Large intestine (tissue), 3 donors: ENCODE measurements at regions not wholly inside any gene's neighbourhood (a gene's known extent, or its start where the extent isn't known, plus 50 kb on each side); places are given as distances from the start of the nearest gene placed in this dataset.

ENCODE experiments used
- DNase-seq, 2 donors: peaks; one replicate each; pipeline versions ENCODE4 v3.0.0 to v3.0.0-alpha.2; 2013
- H3K27ac ChIP-seq: one replicate; pipeline ENCODE4 v1.5.1; 2013; ENCODE audit warnings: low read length
- H3K27me3 ChIP-seq: 2 replicates; pipeline ENCODE4 v1.6.1; 2013; ENCODE audit warnings: low read length; ENCODE audit not compliant: control insufficient read depth, insufficient read depth
- H3K36me3 ChIP-seq: 2 replicates; pipeline ENCODE4 v1.6.1; 2013; ENCODE audit warnings: low read length; ENCODE audit not compliant: control insufficient read depth, insufficient read depth
- H3K4me1 ChIP-seq: one replicate; pipeline ENCODE4 v1.6.1; 2013; ENCODE audit warnings: low read length; ENCODE audit not compliant: control insufficient read depth, insufficient read depth
- H3K4me3 ChIP-seq: one replicate; pipeline ENCODE4 v1.5.1; 2013; ENCODE audit warnings: low read length
- H3K9me3 ChIP-seq: one replicate; pipeline ENCODE4 v1.6.1; 2013; ENCODE audit warnings: mild to moderate bottlenecking, low read depth, low read length, moderate library complexity; ENCODE audit not compliant: control insufficient read depth
- WGBS: methylation state at CpG from one replicate; pipeline ENCODE4 v1.1.5; 2013; ENCODE audit warnings: low lambda C conversion rate; ENCODE audit not compliant: insufficient coverage; 5-methylcytosine and 5-hydroxymethylcytosine counted together

DNA sequence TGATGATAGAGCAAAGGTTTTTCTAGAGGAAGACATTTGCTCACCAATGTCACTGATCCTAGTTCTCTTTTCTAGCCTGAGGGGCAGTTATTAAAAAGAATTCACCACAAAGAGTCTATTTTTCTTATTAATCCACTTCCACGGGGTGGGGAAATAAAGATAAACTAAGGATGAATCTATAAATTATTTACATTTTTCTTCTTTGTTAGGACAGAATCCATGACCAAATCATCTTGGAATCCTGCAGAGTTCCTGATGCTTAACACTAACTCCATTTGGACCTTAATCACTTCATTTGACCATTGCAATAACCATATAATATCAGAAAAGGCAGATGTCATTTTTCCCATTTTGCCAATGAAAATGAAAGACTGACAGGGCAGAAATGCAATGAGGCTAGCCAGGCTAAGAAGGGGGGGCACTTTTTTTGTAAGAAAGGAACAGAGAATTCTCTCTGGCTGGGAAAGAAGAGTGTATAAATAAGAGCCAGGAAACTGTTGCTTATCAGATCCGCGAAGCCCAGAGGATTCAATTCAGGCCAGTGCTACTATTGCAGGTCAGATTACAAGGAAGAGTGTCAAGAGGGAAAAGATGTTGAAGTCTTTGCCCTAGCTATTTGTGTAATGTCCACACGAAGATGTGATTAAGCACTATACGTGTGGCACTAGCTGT is 433.2 kb downstream of the TNS3 start:
- DNase-seq = no peak
- Histone ChIP-seq H3K9me3 (no peaks in the 10 kb centered on the region), H3K36me3 (no peaks in the 10 kb centered on the region), H3K4me1 (peaks cover 9% of the 10 kb centered on the region), H3K4me3 (no peak overlapping the region), H3K27me3 (no peaks in the 10 kb centered on the region), H3K27ac (no peak overlapping the region)
- WGBS = 7% methylated on average over 3 of the region's 5 CpGs

DNA sequence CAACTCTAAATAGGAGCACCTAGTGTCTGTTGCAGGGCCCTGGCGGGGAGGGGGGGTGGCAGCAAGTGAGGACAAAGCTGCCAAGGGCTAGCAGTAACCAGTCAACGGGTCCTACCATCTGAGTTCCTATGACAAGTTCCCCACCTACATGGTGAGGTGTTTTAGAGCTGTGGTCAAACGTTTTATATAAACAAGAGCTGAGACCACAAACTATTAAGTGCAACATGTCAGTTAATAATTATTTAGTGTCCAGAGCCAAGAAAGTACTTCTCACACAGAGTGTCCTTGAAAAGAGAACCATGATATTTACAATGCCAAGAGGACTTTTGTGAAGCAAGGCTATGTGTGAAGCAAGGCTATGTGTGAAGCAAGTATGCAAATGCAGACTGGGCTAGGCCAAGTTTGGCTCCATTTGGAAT is 434.7 kb downstream of the TNS3 start:
- peak in 1 of 2 donors; percentile 21 for DNase-seq
- Histone ChIP-seq H3K27ac (no peak overlapping the region), H3K27me3 (no peaks in the 10 kb centered on the region), H3K4me3 (no peak overlapping the region), H3K4me1 (peaks cover 7% of the 10 kb centered on the region), H3K9me3 (no peaks in the 10 kb centered on the region), H3K36me3 (no peaks in the 10 kb centered on the region)
- WGBS = no CpG with 5 or more reads among the region's 3 CpGs

DNA sequence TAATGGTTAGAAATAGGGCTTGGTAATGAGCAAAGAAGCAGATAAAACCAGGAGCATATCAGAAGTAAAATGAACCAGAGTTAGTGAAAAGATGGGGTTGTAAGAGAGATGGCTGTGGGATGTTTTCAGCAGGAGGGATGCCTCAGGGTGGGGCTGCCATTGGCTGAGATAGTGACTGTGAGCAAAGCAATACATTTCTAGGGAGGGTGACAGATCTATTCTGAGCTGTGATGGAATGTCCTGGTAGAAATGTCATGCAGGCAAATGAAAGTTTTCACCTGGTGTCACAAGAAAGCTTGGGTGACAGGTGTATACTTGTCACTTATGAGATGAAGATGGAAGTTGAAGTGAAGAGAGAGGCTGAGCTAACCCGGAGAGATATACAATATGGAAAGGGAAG is 435.9 kb downstream of the TNS3 start:
- Histone ChIP-seq H3K27ac (no peak overlapping the region), H3K4me3 (no peak overlapping the region), H3K27me3 (no peaks in the 10 kb centered on the region), H3K9me3 (no peaks in the 10 kb centered on the region), H3K36me3 (no peaks in the 10 kb centered on the region), H3K4me1 (peaks cover 7% of the 10 kb centered on the region)
- WGBS = 100% methylated on average over 1 of the region's 1 CpG
- no peak for DNase-seq

DNA sequence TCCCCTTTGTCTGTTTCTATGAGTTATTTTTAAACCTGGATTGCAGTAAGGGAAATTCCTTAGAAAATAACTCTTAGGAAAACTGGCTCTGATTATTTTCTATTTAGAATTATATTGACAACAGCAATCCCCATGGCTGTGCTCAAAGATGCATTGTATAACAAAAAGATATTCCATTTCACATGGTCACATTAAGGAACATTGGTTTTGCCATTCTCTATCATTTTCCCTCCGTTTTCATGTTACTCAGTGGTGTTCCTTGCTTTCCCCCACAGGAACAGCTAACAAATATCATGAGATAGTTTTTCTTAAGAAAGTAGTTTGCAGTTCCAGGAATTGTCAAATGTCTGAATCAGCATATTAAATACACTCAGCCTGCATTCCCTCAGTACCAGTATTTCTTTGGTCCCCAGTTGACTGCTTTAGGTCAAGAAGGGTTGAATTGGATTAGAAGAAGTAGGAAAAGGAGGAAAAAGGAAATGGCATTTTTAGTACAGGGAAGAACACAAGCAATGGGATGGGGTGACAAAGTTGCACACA is 436.7 kb downstream of the TNS3 start:
- Histone ChIP-seq H3K27me3 (no peaks in the 10 kb centered on the region), H3K4me3 (no peak overlapping the region), H3K36me3 (no peaks in the 10 kb centered on the region), H3K9me3 (no peaks in the 10 kb centered on the region), H3K4me1 (peaks cover 7% of the 10 kb centered on the region), H3K27ac (no peak overlapping the region)
- no peak for DNase-seq
- WGBS = 80% methylated on average over 1 of the region's 1 CpG

DNA sequence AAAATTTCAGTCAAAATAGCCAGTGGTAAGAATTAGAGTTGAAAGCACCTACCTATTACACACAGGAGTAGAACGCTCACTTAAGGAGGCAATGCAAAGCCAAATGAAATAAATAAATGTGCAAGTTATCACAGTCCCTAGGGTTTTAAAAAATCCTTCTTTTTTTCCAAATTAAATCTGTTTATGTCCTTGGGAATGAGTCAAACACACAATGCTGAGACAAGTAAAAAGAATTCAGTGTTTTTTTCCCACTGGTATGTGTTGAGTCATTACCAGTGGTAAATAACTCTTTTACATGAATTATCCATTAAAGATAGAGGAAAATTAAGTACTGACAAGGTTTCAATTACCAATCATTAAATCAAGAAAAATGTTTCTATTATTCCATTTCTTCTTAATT is 438.6 kb downstream of the TNS3 start:
- Histone ChIP-seq H3K4me1 (no peaks in the 10 kb centered on the region), H3K9me3 (no peaks in the 10 kb centered on the region), H3K36me3 (no peaks in the 10 kb centered on the region), H3K27ac (no peak overlapping the region), H3K4me3 (no peak overlapping the region), H3K27me3 (no peaks in the 10 kb centered on the region)
- no peak for DNase-seq
- 100% methylated on average over 1 of the region's 1 CpG for WGBS

DNA sequence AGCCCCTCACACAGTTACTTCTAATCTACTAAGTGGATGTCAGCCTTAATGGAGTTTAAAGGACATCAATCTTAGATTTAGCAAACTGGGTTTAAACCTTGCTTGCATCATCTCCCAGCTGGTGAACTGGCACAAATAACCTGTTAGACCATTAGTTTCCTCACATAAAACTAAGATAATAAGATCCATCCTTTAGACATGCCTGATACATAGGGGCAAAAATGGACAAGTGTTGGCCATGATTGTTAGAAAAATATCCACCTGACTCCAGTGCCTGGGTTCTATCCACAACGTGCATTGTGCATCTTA is 439.1 kb downstream of the TNS3 start:
- no peaks in the 10 kb centered on the region for H3K36me3 ChIP-seq
- WGBS = 100% methylated on average over 1 of the region's 1 CpG

DNA sequence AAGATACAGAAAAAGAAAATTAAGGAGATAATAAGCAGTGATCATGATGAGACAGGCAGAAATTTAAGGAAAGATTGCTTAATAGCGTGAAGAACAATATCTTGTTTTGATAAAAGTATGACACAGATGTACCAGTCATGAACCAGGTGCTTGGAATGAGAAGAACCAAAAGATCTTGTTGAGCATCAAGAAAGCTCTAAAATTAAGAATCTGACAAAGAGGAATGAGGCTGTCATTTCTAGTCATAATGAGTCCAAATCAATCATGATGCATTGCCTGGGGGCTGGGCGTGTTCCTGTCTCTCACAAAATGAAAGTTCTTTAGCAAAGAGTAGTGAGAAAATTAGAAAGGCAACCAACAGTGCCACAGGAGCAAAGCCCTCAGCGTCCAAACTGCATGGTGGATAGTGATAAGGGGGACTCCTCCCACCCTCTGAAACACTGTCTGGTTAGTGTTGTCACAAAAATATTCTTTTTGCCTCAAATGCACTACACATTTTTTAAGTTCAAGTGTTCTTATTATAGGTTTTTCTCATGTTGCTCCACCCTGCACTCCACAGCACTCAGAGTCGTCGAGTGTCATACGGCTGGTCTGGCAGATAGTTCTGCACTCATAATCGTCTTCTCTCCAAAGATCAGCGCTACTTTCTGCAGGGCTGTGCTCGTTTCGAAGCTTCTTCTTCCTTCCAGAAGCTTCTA is 439.6 kb downstream of the TNS3 start:
- WGBS = 89% methylated on average over 5 of the region's 10 CpGs

More for the DNA sequence above, 439.1 kb downstream of the TNS3 start:
- Histone ChIP-seq H3K27ac (no peak overlapping the region), H3K27me3 (no peaks in the 10 kb centered on the region), H3K4me3 (no peak overlapping the region), H3K4me1 (no peaks in the 10 kb centered on the region), H3K9me3 (no peaks in the 10 kb centered on the region)
- DNase-seq = no peak

DNA sequence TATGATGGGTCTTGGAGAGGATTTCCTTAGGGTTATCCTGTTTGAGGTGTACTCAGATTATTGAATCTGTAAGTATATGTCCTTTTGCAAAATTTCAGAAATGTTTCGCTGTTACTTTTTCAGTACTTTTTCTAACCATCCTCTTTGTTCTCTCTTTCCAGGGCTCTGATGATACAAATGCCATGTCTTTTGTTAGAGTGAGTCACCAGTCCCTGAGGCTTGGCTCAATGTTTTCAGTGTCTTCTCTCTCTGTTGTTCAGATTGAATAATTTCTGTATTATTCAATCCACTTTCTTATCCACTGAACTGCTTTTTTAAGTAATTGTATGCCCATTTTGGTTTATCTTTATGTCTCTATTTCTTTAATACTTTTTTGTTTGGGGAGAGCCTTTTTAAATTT is 449.4 kb downstream of the TNS3 start:
- H3K4me1 ChIP-seq = no peaks in the 10 kb centered on the region
- DNase-seq = no peak
- no peaks in the 10 kb centered on the region for H3K9me3 ChIP-seq
- H3K27me3 ChIP-seq = no peaks in the 10 kb centered on the region
- H3K36me3 ChIP-seq = no peaks in the 10 kb centered on the region
- no peak overlapping the region for H3K4me3 ChIP-seq
- WGBS = 100% methylated on average over 1 of the region's 1 CpG
- no peak overlapping the region for H3K27ac ChIP-seq

More for the DNA sequence above, 439.6 kb downstream of the TNS3 start:
- Histone ChIP-seq H3K27ac (no peak overlapping the region), H3K36me3 (no peaks in the 10 kb centered on the region), H3K27me3 (no peaks in the 10 kb centered on the region), H3K9me3 (no peaks in the 10 kb centered on the region), H3K4me1 (no peaks in the 10 kb centered on the region), H3K4me3 (no peak overlapping the region)
- no peak for DNase-seq

DNA sequence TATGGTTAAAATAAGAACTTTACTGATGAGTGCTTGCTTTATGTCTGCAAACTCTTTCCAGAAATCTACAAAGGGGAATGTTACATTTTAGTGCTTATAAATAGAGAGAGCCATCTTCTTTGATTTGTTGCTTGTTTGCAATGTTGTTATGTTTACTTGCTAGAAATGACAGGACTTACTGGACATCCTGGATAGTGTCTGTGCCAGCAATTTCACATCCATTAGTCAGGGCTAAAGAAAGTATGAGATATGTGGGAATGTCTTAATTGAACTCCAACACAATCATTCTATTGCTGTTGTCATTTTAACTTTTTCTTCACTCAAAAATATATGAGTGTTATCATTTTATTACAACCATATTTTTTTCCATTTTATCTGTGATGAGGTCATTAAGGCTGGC is 453.2 kb downstream of the TNS3 start:
- H3K9me3 ChIP-seq = no peaks in the 10 kb centered on the region
- H3K27me3 ChIP-seq = no peaks in the 10 kb centered on the region
- H3K27ac ChIP-seq = no peak overlapping the region
- no peak for DNase-seq
- no peaks in the 10 kb centered on the region for H3K4me1 ChIP-seq
- H3K4me3 ChIP-seq = no peak overlapping the region
- no peaks in the 10 kb centered on the region for H3K36me3 ChIP-seq

DNA sequence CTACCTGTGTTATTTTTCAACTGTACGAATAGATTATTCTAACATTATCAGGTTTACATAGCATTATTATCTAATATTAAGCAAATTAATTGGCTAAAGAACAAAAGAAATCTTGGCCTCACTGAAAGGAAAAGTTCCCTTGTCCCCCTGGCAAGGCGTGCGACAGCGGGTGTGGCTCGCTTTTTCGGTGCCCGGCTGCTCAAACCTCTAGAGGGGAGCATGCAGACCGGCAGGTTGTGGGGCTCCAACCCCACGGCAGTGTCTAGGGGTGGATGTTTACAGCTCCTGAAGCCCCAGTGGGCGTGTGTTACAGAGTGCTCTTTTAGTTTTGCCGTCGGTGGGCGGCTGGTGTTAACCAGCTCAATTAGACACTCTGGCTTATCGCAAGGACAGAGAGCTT is 456.4 kb downstream of the TNS3 start:
- no peak for DNase-seq
- H3K4me1 ChIP-seq = no peaks in the 10 kb centered on the region
- no peaks in the 10 kb centered on the region for H3K36me3 ChIP-seq
- no peak overlapping the region for H3K4me3 ChIP-seq
- H3K9me3 ChIP-seq = no peaks in the 10 kb centered on the region
- no peak overlapping the region for H3K27ac ChIP-seq
- no CpG with 5 or more reads among the region's 14 CpGs for WGBS
- H3K27me3 ChIP-seq = no peaks in the 10 kb centered on the region
